IPS DF 4.7 (cell line): ENCODE measurements at regions not wholly inside any gene's neighbourhood (a gene's known extent, or its start where the extent isn't known, plus 50 kb on each side); places are given as distances from the start of the nearest gene placed in this dataset.

ENCODE experiments used
- DNase-seq: peaks from one replicate; pipeline ENCODE4 v3.0.0-alpha.2; 2013; ENCODE audit warnings: low spot score; ENCODE audit errors: extremely low read depth

DNA sequence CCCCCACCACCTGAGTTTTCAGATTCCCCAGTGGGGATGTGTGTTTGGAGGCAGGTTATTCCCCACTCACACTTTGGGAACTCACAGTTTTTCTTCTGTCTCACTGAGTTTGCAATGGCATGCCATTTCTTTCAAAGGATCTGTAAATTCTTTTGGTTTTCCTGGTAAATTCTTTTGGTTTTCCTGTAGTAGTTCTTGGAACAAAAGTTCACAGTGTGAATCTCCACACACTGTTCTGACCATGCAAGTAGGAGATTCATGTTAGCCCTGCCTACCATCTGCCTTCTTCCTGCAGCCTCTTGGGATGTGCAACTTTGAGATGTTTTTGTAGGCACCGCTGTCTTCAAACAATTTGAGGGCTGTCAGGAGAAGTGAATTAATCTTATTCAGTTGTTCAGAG lies 165.6 kb upstream of the OGFRL1 start:
- no peak for DNase-seq

DNA sequence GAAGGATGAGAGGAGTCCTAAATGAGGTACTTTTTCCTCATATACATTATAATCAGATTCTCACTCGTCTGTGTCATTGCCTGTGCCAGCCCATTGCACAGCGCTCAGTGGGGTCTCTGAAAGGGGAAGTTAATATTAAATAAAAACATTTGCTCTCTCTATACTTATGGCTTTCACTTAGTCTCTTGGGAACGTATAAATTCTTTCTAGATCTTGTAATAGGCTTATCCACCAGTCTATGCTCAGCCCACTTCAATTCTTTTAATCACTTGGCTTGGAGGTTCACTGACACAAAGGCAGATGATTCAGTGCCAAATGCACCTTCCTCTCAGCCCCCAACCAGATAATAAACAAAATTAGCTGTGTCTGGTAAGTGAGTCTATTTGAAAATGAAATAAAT lies 164.3 kb upstream of the OGFRL1 start:
- DNase-seq = no peak

DNA sequence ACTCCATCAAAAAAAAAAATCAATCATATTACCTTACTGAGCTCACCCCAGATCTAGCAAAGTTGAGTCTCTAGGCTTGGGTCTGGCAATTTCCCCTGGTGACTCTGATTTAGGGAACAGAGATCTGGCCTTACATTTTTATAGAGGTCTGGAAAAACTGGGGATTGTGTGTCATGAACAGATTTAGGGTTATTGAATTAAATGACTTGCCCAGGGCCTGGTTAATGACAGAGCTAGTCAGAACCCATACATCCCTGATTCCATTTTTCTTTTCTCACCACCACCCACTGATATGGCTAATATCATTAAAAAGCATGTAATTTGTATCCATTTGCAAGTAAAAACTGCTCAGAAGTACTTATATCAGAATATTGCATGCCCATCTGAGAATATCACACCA lies 163.4 kb upstream of the OGFRL1 start:
- no peak for DNase-seq

DNA sequence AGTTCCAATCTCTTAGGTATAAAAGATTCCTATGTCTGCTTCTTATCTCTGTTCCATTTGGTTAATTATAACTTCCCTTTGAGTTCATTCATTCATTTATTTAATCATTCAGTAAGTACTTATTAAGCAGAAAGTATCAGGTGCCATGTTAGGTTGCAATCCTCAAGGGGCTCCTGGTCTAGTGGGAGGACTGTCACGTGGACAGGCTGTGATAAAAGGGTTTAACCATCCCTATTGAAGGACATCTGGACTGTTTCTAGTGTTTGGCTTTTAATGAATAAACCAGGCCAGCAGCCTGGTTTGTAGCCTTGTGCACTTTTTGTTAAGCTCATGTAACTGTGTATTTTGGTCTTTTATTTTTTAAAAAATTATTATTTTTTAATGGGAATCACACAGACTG lies 162.1 kb upstream of the OGFRL1 start:
- no peak for DNase-seq

DNA sequence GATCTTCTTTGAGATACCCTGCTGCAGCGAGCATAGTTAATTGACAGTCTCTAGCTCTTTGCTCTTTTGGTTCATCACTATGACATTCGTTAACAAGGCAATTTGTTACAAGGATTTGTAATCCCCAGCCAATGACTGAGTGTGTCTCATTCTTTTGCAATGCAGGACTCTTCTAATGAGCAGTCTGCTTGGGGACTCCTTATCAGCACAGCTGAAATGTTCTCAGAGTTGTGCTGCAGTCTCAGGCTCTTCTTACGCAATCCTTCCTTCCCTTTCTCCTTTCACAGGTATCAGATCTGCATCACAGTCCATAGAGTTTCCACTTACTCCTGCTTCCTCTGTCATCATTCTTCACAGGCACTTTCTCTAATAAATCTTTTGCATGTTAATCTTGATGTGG lies 161.2 kb upstream of the OGFRL1 start:
- no peak for DNase-seq

DNA sequence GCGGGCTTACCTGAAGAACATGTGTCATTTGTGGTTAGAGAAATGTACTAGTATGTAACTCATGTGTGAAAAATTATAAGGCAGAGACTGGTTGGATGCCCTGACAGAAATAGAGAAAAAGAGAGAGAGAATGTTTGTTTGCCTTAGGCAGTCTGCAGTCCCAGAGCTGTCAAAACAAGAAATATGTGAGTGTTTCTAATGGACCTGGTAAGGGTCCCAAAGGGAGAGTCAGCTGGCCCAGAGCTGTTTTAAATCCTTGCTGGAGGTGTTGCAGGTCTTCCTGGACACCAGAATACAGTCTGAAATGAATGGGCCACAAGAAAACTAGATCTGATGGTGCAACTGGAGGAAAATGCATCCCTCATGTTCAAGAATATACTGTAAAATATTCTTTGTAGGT lies 158.3 kb upstream of the OGFRL1 start:
- no peak for DNase-seq

DNA sequence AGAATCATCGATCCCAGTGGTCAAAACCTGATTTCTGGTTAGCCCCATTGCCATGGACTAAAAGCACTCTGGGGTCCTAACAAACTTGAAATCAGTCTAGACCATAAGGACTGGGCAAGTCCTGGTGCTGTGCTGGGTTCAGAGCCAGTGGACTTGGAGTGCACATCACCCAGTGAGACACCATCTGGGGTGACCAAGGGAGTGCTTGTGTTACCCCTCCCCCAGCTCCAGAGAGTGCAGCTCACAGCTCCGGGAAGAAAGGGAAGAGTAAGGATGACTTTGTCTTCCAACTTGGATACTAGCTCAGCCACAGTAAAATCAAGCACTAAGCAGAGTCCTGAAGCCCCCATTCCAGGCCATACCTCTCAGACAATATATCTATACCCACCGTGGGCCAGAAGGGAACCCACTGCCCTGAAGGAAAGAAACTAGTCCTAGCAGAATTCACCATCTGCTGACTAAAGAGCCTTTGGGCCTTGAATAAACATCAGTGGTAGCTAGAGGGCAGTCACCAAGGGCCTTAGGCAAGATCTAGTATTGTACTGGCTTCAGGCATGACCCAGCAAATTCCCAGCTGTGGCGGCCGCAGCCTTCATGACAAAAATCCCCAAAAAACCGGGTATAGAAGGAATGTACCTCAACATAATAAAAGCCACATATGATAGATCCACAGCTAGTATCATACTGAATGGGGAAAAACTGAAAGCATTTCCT lies 153.5 kb upstream of the OGFRL1 start:
- no peak for DNase-seq

DNA sequence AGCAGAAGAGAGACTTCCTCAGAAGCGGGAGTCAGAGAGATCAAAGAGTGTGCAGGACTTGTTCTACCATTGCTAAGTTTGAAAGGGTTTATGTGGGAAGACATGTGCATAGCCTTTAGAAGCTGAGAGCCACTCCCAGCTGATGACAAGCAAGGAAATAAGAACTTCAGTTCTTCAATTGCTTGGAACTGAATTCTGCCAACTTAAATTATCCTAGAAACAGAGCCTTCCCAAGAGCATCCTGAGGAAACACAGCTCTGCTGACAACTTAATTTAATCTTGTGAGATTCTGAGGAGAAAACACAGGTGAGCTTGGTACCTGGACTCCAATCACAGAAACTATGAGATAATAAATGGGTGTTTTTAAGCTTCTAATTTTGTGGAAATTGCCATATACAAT lies 150.6 kb upstream of the OGFRL1 start:
- DNase-seq = no peak

DNA sequence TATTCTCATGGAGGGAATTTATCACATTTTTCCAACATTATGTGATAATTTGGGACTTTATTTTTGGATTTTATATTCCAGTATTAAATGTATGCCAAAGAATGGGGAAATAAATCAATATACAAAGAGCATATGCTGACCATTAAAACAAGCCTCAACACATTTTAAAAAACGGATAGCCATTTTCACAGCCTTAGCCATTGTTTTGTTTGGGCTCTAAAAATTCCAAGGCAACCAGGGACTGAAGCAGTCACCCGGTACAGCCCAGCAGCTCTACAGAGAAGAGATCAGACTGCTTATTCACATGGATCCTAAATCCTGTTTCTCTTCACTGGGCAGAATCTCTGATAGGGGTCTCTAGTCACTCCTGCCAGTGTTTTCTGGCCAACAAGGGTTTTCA lies 150.2 kb upstream of the OGFRL1 start:
- DNase-seq = no peak

DNA sequence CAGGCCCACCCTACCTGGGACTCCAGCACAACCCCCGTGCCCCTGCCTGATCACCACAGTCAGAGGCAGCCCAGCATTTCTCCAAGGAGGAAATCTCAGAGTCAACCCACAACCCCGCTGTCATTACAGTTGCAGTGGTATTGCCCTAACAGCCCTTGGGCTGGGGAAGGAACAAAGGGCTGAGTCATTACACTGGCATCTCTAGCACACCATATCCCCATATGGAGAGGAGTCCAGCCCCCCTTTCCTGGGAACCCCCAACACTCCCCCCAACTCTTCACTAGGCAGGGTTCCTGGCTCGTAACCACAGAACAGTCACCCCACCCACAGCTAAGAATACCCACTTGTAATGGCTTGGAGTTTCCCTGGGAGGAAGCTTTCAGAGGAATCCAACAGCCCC lies 149.4 kb upstream of the OGFRL1 start:
- DNase-seq = no peak

DNA sequence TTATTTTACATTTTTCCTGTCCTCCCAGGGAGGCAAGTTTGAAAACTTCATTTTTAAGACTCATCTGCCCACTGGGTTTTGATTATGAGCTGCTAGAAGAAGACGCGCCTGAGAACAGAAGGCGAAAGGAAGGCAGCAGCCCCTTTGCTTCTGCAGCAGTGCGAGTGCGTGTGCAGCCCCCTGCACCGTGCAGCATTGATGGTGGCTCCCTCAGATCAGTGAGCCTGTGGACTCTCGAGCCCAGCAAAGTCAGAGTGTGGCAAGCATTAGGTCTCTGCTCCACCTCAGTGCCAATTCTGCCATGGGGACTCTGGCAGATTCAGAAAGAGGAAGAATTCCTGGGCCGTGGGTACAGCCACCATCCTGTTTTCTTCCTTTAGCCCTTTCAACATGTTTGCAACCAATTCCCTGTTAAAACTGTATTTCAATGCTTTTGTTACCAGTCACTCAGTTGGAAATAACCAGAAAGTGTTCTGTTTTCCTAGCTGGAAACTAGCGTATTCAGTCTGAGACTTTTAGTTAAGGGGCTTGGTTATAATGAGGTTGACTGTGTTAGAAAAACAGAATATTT lies 134.8 kb upstream of the OGFRL1 start:
- no peak for DNase-seq

DNA sequence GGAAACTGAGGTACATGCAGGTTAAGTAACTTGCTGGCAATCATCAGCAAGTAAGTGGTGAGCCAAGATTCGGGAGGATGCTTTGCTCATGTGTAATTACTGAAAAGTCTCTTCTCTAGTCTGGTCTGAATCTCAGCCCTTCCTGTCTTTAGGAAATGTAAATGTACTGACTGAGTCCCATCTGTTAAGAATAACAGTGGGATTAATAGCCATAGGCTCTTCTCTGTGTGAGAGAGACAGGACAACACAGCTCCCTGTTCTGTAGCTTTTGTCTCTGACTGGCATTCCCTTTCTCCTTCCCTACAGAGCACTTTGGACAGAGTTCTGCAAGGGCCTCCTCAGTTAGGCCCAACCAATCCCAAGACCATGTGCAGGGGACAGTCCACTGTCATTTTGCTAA lies 131.3 kb upstream of the OGFRL1 start:
- no peak for DNase-seq

DNA sequence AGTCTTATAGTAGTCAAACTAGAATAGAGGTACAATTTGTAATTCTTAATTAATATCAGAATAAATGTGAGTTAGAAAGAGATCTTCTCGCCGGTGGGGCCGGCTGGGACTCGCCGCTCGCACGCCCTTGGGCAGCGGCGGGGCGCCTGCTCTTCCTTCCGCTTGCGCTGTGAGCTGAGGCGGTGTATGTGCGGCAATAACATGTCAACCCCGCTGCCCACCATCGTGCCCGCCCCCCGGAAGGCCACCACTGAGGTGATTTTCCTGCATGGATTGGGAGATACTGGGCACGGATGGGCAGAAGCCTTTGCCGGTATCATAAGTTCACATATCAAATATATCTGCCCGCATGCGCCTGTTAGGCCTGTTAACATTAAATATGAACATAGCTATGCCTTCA lies 123.7 kb upstream of the OGFRL1 start:
- no peak for DNase-seq

DNA sequence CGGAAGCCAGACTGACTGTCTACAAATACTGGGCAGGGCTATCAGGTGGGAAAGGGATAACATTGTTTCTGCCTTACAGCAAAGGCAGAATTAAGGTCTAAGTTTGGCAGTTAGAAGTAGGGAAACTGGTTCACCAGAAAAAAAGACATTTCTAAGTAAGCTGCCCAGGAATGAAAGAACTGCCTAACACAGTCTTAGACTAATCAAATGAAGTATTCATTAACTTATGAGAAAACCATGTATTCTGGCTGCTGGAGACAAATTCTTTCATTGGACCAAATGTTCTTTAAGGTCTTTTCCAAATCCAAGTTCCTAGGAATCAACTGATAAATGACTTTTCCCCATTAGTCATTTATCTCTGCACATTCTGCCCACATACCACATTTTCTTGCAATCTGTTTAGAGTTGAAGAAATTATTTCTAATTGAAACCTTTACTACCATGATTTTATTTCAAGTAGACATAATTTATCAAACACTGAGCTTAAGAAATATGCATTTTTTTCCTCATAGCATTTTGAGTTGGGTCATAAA lies 120.3 kb upstream of the OGFRL1 start:
- no peak for DNase-seq

DNA sequence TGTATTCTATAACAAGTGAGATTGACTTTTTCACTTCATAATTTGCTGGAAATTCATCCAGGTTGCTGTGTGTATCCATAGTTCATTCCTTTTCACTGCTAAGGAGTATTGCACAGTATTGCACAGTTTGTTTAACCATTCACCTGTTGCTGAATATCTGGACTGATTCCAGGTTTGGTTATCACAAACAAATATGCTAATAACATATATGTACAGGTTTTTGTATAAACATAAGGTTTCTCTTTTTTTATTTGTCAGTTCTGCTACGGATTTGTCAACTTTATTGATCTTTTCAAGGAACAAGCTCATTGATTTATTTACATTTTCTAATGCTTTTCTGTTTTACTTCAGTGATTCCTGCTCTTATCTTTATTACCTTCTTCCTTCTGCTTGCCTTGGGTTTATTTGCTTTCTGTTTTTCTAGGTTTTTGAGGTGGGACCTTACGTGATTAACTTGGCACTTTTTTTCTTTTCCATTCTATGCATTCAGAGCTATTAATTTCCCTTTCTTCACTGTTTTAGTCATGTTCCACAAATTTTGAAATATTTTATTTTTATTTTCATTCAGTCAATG lies 117.0 kb upstream of the OGFRL1 start:
- DNase-seq = no peak

DNA sequence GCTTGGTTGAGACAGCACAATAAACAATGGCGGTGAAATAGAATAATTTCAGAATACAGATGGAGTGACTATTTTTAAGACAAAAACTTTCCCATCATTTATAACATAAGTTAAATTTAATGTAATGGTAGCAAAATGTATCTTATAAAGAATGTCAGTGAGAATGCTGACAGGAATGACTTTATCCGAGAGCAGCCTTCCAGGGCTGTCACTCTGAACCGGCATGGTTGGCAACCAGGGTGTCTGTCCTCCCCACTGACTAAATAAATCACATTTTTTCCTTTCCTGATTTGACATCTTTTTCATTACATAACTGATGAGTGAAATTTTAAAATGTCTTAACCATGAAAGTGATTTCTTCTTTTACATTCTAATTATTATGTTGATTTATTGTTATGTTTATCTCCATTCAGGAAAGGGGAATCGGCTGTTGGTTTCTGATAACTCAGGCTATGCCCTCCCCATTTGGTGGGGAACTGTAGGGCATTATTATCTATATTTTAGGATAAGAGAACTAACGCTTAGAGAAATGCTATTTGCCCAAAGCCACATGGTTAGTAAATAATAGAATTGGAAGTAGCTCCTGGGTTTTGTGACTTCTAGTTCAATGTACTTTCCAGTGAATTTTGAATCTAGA lies 109.2 kb upstream of the OGFRL1 start:
- no peak for DNase-seq

DNA sequence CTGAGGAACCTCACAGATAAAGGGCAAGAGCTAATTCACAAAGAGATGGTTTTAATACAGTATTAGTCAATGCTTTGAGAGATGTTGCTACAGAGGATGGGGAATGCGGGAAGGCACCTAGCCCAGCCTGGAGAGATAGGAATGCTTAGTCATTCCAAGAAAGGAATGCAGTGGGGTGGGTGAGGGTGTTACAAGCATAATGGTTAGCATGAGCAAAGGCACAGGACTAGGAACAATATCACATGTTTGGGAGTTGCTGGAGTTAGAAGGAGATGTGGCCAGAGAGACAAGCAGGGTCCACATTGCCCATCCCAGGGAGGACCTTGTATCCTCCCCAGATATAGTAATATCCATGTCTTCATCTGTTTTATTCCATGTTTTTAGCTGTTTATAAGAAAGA lies 107.0 kb upstream of the OGFRL1 start:
- DNase-seq = peak; percentile 64

DNA sequence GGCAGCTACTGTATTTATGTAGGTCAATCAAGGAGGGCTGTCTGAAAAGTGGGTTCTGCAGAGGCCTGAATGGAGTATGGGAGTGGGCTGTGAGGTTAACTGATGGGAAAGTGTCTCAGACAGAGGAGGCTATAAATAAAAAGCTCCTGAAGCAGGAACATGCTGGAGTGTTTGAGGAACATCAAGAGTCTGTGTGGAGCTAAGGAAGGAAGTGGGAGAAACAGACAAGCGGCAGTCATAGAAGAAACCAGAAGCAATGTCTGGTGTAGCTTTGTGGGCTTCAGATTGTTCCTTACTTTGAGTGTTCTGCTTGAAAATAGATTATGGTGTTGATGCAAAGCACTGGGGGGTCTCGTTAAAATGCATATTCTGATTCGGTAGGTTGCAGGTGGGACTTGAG lies 101.5 kb upstream of the OGFRL1 start:
- no peak for DNase-seq

DNA sequence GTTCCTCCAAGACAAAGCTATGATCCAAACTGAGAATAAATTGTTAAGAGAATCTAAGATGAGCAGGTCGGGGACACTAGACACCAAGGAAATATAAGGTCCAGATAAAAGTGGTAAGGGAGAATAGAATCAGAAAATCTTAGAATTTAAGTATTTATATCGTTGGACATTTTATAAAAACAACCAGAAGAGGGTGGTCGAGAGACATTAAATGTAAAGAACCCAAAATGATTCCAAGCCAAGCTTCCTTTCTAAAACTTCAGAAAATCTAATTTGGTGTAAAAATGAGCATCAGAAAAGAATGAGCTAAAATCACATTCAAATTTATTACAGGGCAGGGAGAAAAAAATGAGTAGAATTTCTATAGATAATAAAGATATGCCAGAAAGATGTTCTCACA lies 97.8 kb upstream of the OGFRL1 start:
- DNase-seq = no peak

DNA sequence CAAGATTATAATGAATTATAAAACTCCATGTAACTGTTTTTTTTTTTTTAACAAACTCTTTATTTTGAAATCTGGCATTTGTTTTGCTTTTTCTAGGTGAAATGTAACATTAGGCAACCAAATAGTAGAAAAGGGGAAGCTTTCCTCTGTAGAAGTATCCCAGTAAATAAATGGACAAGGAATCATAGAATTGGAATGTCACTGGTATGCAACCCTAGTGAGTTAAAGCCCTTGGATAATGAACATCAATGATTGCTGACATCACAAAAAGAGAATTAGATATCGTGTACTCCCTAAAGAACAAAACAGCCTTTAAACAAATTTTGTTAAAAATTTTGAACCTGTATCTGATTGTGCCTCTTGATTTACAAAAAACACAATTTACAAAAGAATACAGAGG lies 93.9 kb upstream of the OGFRL1 start:
- DNase-seq = no peak

DNA sequence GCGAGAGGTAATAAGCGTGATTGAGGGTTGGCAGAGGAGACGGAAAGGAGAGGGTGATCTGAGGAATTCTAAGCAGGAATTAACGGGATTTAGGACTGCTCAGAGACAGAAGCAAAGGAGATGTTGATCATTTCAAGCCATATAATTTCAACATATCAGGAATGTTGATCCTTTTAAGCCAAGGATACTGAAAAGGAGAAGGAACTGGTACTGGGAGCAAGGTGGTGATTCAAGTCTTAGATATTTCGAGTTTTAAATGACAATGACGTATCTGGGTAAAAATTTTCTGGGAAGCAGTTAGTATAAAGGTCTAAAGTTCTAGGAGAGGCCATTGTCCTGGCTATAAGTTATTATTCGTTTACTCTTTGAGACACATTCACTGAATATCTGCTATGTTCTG lies 91.3 kb upstream of the OGFRL1 start:
- DNase-seq = no peak

DNA sequence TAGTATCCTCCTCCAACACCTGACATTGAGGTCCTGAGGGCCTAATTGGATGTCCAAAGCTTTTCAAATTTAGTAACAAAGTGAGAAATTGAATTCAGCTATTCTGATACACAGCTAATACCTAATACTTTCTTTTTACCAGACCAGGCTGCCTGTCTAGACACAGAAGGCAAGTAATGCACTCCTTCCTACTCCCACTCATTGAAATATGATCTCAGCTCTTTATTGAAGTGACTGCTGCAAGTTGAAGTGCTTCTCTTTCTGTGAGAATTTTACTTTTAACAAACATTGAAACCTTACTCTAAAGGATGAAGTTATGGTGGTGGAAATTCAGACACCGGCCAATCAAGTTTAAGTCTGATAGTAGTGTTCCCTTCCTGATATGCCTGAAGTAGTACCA lies 90.8 kb upstream of the OGFRL1 start:
- DNase-seq = no peak

DNA sequence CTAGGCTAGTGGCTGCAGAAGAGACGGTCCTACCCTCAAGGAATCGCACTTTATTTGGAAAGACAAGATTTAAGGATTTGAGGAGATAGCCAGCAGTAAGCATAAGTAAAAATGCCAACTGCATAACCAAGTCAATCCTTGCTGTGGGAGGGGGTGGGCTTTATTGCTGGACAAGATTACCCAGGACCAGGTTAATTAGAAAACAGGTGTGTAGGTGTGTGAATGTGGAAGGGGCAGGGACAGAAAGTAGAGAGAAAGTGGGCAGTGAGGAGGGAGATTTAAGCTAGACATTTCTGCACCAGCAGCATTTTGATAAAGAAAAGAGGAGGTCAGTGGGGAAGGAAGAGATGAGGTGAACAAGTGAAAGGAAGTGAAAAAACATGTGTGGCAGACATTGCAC lies 89.7 kb upstream of the OGFRL1 start:
- DNase-seq = no peak
